Hematopoietic multipotent progenitor cell treated with erythropoietin and hydrocortisone succinate and interleukin-3 and kit ligand, for 6 days (in vitro differentiated cells): ENCODE measurements at regions not wholly inside any gene's neighbourhood (a gene's known extent, or its start where the extent isn't known, plus 50 kb on each side); places are given as distances from the start of the nearest gene placed in this dataset.

Experiments used
- DNase-seq: peaks from one replicate; pipeline ENCODE4 v3.0.0-alpha.2; 2015

- no peak for DNase-seq
These were observed 487.2 kb downstream of the ANKRD7 start for GRCh38 chr7:118711688-118712087.

DNA sequence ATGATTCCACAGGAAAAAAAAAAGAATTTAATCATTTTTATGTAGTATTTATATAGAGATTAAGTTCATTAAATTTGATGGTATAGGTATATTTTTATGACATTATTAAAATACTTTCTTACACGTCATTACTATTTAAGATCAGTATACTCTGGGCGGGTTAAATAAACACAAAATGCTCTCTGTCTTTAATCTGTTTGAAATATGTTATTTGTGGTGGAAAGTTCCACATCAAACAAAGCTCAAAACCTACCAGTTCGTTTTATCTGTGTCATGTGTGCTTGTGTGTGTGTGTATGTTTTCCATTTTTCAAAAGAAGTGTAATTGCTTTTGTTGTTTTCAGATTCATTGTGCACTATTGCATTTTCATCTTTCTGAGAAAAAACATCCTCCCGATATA lies 488.5 kb downstream of the ANKRD7 start:
- DNase-seq, result no peak

GRCh38 chr7:118720632-118721031 lies 496.1 kb downstream of the ANKRD7 start:
- DNase-seq, result no peak

- DNase-seq, result no peak
These were observed 507.4 kb downstream of the ANKRD7 start for GRCh38 chr7:118731854-118732253.

DNA sequence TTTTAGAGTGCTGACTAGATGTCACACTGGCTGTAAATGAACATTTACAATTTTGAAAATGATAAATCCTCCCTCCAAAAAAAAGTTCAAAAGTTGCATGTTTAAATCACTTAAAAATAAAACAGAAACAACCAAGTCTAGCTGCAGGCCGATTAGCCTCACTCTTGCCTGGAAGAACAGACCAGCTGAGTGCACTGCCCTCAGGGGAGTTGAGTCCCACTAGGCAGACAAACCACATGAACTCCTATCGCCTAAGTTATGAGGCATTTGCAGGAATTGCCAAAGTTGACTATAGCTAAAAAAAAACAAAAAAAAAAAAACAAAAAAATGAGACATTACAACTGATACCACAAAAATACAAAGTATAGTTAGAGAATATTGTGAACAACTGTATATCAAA lies 510.0 kb downstream of the ANKRD7 start:
- DNase-seq, result no peak

GRCh38 chr7:118735441-118735840 lies 510.9 kb downstream of the ANKRD7 start:
- DNase-seq, result no peak

DNA sequence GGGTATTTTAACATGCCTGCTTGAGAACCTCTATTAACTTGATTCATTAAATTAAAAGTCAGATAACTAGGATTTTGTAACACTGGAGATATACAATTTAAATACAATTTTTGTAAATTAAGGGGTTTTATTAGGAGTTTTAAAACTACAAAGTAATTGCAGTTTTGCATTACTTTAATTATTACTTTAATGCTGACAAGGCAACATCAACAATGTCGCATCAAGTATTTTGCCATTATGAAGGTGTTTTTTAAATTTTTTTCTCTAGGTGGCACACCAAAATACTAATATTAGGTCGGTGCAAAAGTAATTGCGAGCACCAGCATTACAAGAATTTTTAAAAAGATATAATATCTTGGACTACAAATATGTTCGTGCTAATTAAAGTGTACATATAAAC lies 513.4 kb downstream of the ANKRD7 start:
- no peak for DNase-seq

DNA sequence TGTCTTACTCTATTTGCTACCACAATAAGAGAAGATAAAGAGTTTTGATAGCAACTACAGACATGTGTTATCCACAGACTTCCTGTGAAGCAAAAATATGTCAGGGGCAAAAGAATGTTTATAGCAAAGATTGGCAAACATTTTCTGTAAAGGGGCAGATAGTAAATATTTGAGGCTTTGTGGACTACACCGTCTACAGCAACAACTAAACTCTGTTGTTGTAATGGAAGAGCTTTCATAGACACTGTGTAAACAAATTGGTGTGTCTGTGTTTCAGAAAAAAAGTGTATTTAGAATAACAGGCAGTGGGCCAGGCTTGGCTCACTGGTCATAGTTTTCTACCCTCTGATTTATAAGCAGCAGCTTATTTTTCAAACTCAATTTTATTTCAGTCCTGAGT lies 521.4 kb downstream of the ANKRD7 start:
- DNase-seq, result no peak

- no peak for DNase-seq
These were observed 523.0 kb downstream of the ANKRD7 start for GRCh38 chr7:118747473-118747872.

- DNase-seq, result no peak
These were observed 529.0 kb downstream of the ANKRD7 start for GRCh38 chr7:118753479-118753878.

DNA sequence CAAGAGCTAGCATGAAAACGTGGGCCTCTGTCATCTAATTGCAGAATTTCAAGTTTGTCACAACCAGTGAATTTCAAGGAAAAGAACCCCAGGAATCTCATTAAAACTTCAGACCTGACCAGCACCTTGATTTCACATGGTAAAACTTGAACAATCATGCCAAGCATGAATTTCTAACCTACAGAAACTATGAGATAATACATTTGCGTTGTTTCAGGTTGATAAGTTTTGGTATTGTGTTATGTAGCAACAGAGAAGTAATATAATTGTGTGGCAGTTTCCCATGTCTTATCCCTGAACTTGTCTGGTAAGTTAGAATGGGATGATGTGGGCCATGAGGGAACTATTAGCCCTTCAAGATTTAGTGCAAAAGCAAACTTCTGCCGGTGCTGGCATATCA lies 530.1 kb downstream of the ANKRD7 start:
- DNase-seq, result no peak

DNA sequence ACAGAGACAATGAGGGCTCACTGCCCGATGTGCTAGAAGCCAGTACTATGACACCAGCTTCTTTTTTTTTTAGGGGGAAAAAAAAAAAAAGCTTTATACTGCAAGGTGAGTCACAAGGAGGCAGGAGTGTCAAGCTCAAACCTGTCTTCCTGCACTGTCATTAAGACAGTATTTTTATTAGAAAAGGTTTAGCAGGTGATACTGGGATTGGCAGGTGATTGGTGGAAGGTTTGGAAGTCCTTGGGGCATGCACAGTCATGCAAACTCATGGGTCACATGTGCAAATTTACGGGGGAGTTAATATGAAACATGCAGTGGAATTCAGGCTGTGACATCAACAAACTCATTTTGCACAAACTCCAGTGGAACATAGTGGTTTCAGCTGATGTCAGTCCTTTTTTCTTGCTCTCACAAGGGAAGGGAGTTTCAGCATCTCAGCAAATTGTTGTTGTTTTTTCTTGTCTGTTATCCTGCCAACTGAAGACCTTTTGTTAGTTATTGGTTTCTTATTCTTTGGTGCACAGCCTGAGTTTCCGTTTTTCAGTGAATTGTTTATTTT lies 530.6 kb downstream of the ANKRD7 start:
- no peak for DNase-seq

DNA sequence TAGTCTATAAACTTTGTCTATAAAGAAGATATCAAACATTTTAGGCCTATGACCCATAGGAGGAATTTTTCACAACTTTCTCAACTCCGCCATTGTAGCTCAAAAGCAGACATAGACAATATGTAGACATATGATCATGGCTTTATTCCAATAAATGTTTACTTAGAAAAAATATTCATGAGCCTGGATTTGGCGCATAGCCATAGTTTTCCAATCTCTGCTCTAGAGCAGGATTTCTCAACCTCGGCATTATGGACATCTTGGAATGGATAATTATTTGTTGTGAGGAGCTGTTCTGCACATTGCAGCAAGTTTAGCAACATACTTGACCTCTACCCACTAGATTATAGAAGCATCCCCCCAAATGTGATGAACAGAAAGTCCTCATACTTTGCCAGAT lies 532.6 kb downstream of the ANKRD7 start:
- no peak for DNase-seq

DNA sequence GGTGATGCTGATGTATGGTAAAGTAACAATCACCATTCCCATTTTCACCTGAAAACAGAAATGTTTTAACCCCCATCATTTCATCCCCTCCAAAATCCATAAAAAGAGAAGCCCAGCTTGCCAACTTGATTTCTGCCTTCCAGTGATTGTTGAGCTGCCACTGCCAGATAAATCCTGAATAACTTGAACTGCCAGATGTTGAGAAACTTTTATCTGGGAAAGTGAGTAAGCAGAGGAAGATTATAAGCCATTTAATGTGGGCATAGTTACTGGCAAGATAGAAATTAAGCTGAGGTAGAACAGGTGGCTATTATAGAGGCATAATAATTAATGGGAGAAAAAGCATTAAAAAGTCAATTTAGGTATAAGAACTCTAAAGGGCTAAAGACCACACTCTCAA lies 534.1 kb downstream of the ANKRD7 start:
- no peak for DNase-seq

DNA sequence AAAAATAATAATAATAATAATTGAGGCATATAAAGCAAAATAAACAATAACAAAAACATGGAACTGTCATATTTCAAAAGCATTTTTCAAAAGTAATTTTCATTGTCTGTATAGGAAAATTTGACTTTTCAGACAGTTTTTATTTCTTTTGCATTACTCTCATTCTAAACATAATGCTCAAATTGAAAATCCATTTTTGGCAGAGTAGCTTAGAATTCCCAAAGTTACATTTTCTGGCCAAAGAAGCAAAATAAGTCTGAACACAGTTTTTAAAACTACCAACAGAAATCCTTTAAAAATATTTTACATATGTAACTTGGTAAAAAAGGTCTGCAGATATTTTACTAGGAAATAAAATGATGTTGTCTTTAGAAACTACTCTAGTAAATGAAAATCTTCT lies 535.4 kb downstream of the ANKRD7 start:
- DNase-seq, result no peak

- no peak for DNase-seq
These were observed 537.9 kb downstream of the ANKRD7 start for GRCh38 chr7:118762451-118762850.

- DNase-seq, result no peak
These were observed 539.7 kb downstream of the ANKRD7 start for GRCh38 chr7:118764221-118764620.

DNA sequence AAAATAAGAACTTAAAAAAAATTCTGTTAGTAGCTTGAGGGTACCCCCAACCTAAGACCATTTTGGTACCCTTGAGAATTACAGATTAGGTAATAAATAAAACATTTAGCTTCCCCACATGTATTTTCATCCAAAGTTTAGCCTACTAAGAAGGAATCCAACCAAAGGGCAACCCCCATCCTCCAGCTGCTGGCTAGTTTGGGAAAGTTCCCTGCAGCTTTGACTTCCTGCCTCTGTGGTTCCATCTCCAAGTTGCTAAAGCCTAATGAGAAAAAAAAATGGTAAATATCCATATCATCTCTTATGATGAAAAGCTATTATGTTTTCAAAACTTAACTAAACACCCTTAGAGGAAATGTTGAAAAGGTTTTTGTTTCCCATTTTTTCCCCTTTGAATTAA lies 547.2 kb downstream of the ANKRD7 start:
- DNase-seq, result no peak

DNA sequence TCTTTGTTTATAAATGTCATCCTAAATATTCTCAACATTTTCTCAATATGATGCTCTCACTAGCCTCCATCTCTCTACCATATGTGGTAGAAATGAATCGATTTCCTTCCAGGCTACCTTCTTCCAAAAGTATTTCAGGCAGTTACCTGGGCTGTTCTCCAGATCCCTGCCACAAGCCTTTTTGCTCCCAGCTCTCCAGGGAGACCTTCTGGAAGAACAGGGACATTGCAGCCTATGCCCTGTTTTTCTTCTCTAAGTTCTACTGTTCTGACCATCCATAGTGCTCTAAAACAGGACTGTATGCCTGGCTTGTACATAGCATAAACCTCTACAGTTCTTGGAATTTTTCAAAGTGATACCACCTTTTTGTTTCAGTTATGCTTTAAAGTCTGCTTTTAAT lies 552.8 kb downstream of the ANKRD7 start:
- DNase-seq, result no peak

- DNase-seq, result no peak
These were observed 568.2 kb downstream of the ANKRD7 start for GRCh38 chr7:118792682-118793081.

- peak; percentile 4 for DNase-seq
These were observed 569.1 kb downstream of the ANKRD7 start for GRCh38 chr7:118793582-118793981.

GRCh38 chr7:118794419-118794818 lies 569.9 kb downstream of the ANKRD7 start:
- DNase-seq, result no peak

- no peak for DNase-seq
These were observed 576.9 kb downstream of the ANKRD7 start for GRCh38 chr7:118801366-118801765.

DNA sequence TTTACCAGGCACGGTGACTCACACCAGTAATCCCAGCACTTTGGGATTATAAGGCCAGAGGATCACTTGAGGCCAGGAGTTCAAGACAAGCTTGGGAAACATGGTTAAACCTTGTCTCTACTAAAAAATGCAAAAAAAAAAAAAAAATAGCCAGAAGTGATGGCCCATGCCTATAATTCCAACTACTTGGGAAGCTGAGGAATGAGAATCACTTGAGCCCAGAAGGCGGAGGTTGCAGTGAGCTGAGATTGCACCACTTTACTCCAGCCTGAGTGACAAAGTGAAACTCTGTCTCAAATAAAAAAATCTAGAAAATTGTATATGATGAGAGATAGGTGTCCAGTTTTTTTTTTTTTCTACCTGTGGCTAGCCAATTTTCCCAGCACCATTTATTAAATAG lies 578.2 kb downstream of the ANKRD7 start:
- DNase-seq, result no peak

GRCh38 chr7:118826246-118826645 lies 601.7 kb downstream of the ANKRD7 start:
- no peak for DNase-seq

GRCh38 chr7:118836933-118837332 lies 612.4 kb downstream of the ANKRD7 start:
- DNase-seq, result no peak
